Stimulated activated memory B cell treated with anti-CD40 and anti-IgM and Interleukin-4, amounts not matched to agents 10 μg/mL and 1 μg/mL and 100 μg/mL, for 72 hours (primary cell): ENCODE measurements at regions not wholly inside any gene's neighbourhood (a gene's known extent, or its start where the extent isn't known, plus 50 kb on each side); places are given as distances from the start of the nearest gene placed in this dataset.
"Not testable (repeated sequence)": the region's sequence is repeated elsewhere in the genome, so short reads cannot be mapped to it uniquely, and the experiment has no call there.

ENCODE experiments used
- ATAC-seq: fragments of 150-1000 bp; cut with Tn5 transposase; 2 replicates; pipeline ENCODE4 v1.10.0; 2021
- H3K27ac Mint-ChIP-seq: one replicate; pipeline ENCODE4 v1.8.0; 2022; ENCODE audit warnings: mild to moderate bottlenecking, mixed read lengths
- H3K27me3 Mint-ChIP-seq: one replicate; pipeline ENCODE4 v1.8.0; 2022; ENCODE audit warnings: mixed read lengths
- H3K36me3 Mint-ChIP-seq: one replicate; pipeline ENCODE4 v1.8.0; 2022; ENCODE audit warnings: mixed read lengths
- H3K4me1 Mint-ChIP-seq: one replicate; pipeline ENCODE4 v1.8.0; 2022; ENCODE audit warnings: mixed read lengths
- H3K4me3 Mint-ChIP-seq: one replicate; pipeline ENCODE4 v1.8.0; 2022; ENCODE audit warnings: mild to moderate bottlenecking, moderate library complexity, mixed read lengths
- H3K9me3 Mint-ChIP-seq: one replicate; pipeline ENCODE4 v1.8.0; 2022; ENCODE audit warnings: mixed read lengths

DNA sequence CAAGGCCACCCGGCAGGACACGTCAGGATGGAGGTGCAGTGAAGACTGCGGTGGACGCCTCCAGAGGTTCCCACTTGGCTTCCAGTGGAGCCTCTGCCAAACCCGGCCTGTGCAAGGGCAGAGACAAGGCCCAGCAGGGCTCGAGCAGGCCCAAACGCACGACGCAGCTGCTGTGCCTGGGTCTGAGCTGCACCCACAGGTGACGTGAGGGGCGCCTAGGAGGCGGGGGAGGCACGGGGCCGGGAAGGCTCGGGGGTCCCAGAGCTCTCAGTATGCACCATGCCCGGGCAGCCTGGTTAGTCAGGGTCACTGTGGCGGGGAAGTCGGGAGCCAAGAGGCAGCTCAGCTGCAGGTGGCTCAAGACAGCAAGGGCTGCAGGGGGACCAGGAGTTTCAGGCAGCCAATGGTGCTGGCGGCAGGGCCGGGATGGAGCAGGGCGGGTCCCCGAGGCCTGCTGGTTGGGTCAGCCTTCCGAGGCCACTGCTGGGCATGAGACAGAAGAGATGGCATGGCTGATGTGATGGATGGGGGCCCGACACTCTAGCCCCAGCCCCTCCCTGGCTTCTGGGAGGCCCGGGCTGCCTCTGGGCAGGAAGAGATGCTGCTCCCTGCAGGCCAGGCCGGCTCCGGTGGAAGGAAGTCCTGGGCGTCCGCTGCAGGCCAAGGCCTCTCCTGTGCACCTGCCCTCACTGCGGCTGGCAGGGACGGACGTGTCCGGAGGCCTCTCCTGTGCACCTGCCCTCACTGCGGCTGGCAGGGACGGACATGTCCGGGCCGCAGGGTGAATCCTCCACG, 72.2 kb upstream of the CFAP46 start:
- Mint-ChIP-seq H3K27me3 (no peaks in the 10 kb centered on the region), H3K9me3 (no peaks in the 10 kb centered on the region), H3K4me1 (peaks cover 7% of the 10 kb centered on the region), H3K4me3 (no peak overlapping the region), H3K27ac (no peak overlapping the region), H3K36me3 (no peaks in the 10 kb centered on the region)
- ATAC-seq = no peak

DNA sequence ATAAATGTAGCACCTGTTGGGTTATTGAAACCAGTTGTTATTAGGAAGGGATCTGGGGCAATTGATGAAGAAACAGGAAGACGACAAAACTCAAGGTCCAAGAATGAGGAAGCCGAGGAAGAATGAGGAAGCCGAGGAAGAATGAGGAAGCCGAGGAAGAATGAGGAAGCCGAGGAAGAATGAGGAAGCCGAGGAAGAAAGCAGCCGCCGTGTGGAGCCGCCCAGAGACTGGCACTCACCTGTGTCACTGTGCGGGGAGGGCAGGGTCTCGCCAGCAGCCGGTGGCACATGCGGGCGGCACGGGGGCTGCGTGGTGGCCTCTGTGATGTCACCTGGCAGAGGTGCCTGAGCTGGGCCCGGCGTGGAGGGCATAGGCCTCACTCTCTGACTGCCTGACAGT, 71.1 kb upstream of the CFAP46 start:
- no peak for ATAC-seq
- H3K36me3 Mint-ChIP-seq = no peaks in the 10 kb centered on the region
- H3K4me3 Mint-ChIP-seq = no peak overlapping the region
- no peaks in the 10 kb centered on the region for H3K27me3 Mint-ChIP-seq
- no peak overlapping the region for H3K27ac Mint-ChIP-seq
- peaks cover 7% of the 10 kb centered on the region for H3K4me1 Mint-ChIP-seq
- no peaks in the 10 kb centered on the region for H3K9me3 Mint-ChIP-seq

GRCh38 chr10:133012573-133013359, 70.4 kb upstream of the CFAP46 start:
- no peaks in the 10 kb centered on the region for H3K27me3 Mint-ChIP-seq
- H3K9me3 Mint-ChIP-seq = no peaks in the 10 kb centered on the region
- no peaks in the 10 kb centered on the region for H3K36me3 Mint-ChIP-seq
- H3K4me1 Mint-ChIP-seq = peaks cover 7% of the 10 kb centered on the region
- H3K4me3 Mint-ChIP-seq = no peak overlapping the region
- ATAC-seq = no peak
- H3K27ac Mint-ChIP-seq = no peak overlapping the region

- Mint-ChIP-seq H3K36me3 (no peaks in the 10 kb centered on the region), H3K4me1 (peaks cover 7% of the 10 kb centered on the region), H3K27me3 (no peaks in the 10 kb centered on the region), H3K4me3 (no peak overlapping the region), H3K27ac (no peak overlapping the region), H3K9me3 (no peaks in the 10 kb centered on the region)
- ATAC-seq = no peak
These were observed 69.5 kb upstream of the CFAP46 start for GRCh38 chr10:133011882-133012281.

- not testable (repeated sequence) for ATAC-seq, H3K36me3 Mint-ChIP-seq, H3K9me3 Mint-ChIP-seq, H3K27ac Mint-ChIP-seq, H3K4me1 Mint-ChIP-seq, H3K4me3 Mint-ChIP-seq, H3K27me3 Mint-ChIP-seq
These were observed 69.0 kb upstream of the CFAP46 start for GRCh38 chr10:133011393-133011792.

DNA sequence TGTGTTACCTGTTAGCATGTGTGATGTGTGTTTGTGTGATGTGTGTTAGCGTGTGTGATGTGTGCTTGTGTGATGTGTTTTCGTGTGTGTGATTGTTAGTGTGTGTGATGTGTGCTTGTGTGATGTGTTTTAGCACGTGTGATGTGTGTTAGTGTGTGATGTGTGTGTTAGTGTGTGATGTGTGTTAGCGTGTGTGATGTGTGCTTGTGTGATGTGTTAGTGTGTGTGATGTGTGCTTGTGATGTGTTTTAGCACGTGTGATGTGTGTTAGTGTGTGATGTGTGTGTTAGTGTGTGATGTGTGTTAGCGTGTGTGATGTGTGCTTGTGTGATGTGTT, 68.4 kb upstream of the CFAP46 start:
- H3K27me3 Mint-ChIP-seq, H3K9me3 Mint-ChIP-seq, H3K4me3 Mint-ChIP-seq, H3K27ac Mint-ChIP-seq, H3K36me3 Mint-ChIP-seq, H3K4me1 Mint-ChIP-seq, ATAC-seq: not testable (repeated sequence)

DNA sequence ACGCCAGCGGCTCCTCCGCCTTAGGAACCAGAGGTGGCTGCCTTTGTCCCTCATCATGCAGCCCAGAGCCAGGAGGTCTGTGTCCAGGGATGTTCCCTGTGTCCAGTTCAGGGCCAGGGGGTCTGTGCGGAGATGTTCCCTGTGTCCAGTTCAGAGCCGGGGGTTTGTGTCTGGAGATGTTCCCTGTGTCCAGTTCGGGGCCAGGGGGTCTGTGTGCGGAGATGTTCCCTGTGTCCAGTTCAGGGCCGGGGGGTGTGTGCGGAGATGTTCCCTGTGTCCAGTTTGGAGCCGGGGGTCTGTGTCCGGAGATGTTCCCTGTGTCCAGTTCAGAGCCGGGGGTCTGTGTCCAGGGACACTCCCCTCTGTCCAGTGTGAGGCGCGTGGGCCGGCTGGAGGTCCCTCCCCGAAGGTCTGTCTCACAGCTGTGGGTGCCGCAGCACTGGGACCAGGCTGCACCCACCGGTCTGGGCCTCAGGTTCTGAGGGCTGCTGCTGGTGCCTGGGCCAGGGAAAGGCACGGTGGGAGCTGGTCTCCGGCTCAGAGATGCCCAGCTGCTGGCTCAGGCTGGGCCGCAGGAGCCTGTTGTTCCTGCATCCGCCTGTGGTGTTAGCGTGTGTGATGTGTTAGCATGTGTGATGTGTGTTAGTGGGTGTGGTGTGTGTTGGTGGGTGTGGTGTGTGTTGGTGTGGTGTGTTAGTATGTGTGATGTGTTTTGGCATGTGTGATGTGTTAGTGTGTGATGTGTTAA, 67.9 kb upstream of the CFAP46 start:
- no peaks in the 10 kb centered on the region for H3K36me3 Mint-ChIP-seq
- peak; percentile 35 for ATAC-seq
- H3K4me1 Mint-ChIP-seq = peaks cover 7% of the 10 kb centered on the region
- H3K27ac Mint-ChIP-seq = no peak overlapping the region
- no peaks in the 10 kb centered on the region for H3K9me3 Mint-ChIP-seq
- H3K27me3 Mint-ChIP-seq = no peaks in the 10 kb centered on the region
- H3K4me3 Mint-ChIP-seq = no peak overlapping the region

GRCh38 chr10:133009218-133009950, 67.0 kb upstream of the CFAP46 start:
- Mint-ChIP-seq H3K36me3 (no peaks in the 10 kb centered on the region), H3K27me3 (peaks cover 4% of the 10 kb centered on the region), H3K9me3 (no peaks in the 10 kb centered on the region), H3K4me3 (no peak overlapping the region), H3K27ac (no peak overlapping the region), H3K4me1 (peaks cover 7% of the 10 kb centered on the region)
- ATAC-seq = no peak

- H3K27ac Mint-ChIP-seq = no peak overlapping the region
- no peaks in the 10 kb centered on the region for H3K36me3 Mint-ChIP-seq
- no peak for ATAC-seq
- H3K27me3 Mint-ChIP-seq = peaks cover 8% of the 10 kb centered on the region
- no peak overlapping the region for H3K4me3 Mint-ChIP-seq
- H3K9me3 Mint-ChIP-seq = no peaks in the 10 kb centered on the region
- H3K4me1 Mint-ChIP-seq = peaks cover 7% of the 10 kb centered on the region
These were observed 66.4 kb upstream of the CFAP46 start for GRCh38 chr10:133008736-133009135.

GRCh38 chr10:133008196-133008595, 65.8 kb upstream of the CFAP46 start:
- no peak for ATAC-seq
- H3K9me3 Mint-ChIP-seq = no peaks in the 10 kb centered on the region
- no peak overlapping the region for H3K27ac Mint-ChIP-seq
- H3K27me3 Mint-ChIP-seq = peaks cover 8% of the 10 kb centered on the region
- no peaks in the 10 kb centered on the region for H3K36me3 Mint-ChIP-seq
- no peak overlapping the region for H3K4me3 Mint-ChIP-seq
- H3K4me1 Mint-ChIP-seq = peaks cover 2% of the 10 kb centered on the region

DNA sequence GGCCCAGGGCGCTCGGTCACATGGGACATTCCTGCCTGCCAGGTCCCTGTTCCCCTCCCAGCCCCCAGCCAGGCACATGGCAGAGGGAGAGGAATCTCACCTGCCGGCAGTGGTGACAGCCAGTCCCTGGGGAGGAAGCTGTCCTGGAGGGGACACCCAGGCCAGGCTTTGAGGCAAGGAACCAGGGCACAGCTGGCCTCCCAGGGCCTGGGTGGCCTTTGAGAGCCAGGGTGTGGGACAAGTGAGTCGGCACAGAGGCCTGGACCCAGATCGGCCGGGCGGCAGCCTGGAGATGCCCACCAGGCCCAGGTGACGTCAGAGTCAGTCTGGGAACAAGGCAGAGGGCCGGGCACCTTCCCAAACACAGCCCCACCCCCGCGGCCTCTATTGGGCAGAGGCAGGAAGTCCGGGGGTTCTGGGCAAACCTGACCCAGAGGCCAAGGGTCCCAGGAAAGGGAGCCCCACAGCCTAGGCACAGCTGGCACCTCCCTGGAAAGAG, 65.0 kb upstream of the CFAP46 start:
- Mint-ChIP-seq H3K27ac (no peak overlapping the region), H3K9me3 (no peaks in the 10 kb centered on the region)
- ATAC-seq = no peak

GRCh38 chr10:133006806-133007205, 64.4 kb upstream of the CFAP46 start:
- ATAC-seq = no peak
- H3K27ac Mint-ChIP-seq = no peak overlapping the region
- H3K4me3 Mint-ChIP-seq = no peak overlapping the region
- H3K4me1 Mint-ChIP-seq = no peaks in the 10 kb centered on the region
- peaks cover 20% of the 10 kb centered on the region for H3K27me3 Mint-ChIP-seq
- no peaks in the 10 kb centered on the region for H3K9me3 Mint-ChIP-seq
- no peaks in the 10 kb centered on the region for H3K36me3 Mint-ChIP-seq

More for the DNA sequence above, 65.0 kb upstream of the CFAP46 start:
- Mint-ChIP-seq H3K27me3 (peaks cover 14% of the 10 kb centered on the region), H3K36me3 (no peaks in the 10 kb centered on the region), H3K4me3 (no peak overlapping the region), H3K4me1 (no peaks in the 10 kb centered on the region)

DNA sequence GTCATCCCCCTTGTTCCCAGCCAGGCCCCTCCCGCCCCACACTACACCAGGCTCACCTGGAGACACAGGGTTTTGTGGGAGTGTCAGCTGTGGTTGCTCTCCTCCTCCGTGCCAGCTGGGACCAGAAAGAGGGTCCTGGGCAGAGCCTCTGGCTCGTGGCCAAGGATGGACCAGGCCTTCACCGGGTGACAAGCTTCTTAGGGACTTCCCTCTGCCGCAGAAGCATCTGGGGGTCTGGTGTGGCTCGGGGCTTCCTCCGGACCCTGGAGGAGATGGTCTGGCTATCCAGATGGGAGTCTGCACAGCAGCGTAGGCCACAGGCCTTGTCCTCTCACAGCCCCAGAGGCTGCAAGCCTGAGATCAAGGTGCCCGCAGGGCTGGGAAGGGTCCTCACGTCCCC, 63.8 kb upstream of the CFAP46 start:
- Mint-ChIP-seq H3K27ac (no peak overlapping the region), H3K4me3 (no peak overlapping the region), H3K9me3 (no peaks in the 10 kb centered on the region), H3K36me3 (no peaks in the 10 kb centered on the region), H3K27me3 (peaks cover 25% of the 10 kb centered on the region), H3K4me1 (no peaks in the 10 kb centered on the region)
- no peak for ATAC-seq

DNA sequence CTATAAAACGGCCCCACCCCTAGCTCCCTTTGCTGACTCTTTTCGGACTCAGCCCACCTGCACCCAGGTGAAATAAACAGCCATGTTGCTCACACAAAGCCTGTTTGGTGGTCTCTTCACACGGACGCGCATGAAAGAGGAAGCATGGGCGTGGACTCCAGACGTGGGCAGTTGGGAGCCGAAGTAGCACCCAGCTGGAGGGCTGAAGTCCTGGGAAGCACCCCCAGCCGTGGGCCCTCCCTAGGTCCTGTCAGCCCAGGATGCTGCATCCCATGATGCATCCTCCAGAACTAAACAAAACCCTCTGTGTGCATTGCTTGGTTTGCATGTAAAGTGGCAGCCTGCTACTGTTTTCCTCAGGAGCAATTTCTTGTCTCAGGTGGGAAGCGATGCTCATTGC, 62.1 kb upstream of the CFAP46 start:
- no peak for ATAC-seq
- Mint-ChIP-seq H3K27ac (no peak overlapping the region), H3K4me1 (no peaks in the 10 kb centered on the region), H3K9me3 (no peaks in the 10 kb centered on the region), H3K27me3 (peaks cover 40% of the 10 kb centered on the region), H3K4me3 (no peak overlapping the region), H3K36me3 (no peaks in the 10 kb centered on the region)

DNA sequence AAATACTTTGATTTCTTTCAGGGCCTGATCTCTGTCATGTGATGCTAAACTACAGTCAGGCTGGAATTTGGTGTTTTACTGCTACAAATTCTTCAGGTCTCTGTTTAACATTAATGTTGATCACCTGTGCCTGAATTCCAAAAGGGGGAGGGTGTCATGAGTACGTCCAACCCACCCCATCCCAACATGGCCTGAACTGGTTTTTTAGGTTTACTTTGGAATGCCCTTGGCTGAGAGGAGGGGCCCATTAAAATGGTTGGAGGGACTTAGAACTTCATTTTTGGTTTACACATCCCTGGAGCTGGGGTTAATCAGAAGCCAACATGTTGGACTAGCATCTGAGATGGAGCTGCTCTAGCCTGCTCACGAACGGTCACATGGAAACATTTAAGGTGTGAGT, 60.8 kb upstream of the CFAP46 start:
- ATAC-seq = no peak
- Mint-ChIP-seq H3K27ac (no peak overlapping the region), H3K36me3 (no peaks in the 10 kb centered on the region)

More for the DNA sequence above, 60.8 kb upstream of the CFAP46 start:
- H3K9me3 Mint-ChIP-seq = no peaks in the 10 kb centered on the region
- no peak overlapping the region for H3K4me3 Mint-ChIP-seq
- H3K27me3 Mint-ChIP-seq = peaks cover 44% of the 10 kb centered on the region
- no peaks in the 10 kb centered on the region for H3K4me1 Mint-ChIP-seq
